Esophagus muscularis mucosa (tissue), 3 donors: ENCODE measurements at regions not wholly inside any gene's neighbourhood (a gene's known extent, or its start where the extent isn't known, plus 50 kb on each side); places are given as distances from the start of the nearest gene placed in this dataset.

Source experiments
- POLR2AphosphoS5 ChIP-seq, 2 donors: sonication (generic); formaldehyde crosslinking; IDR thresholded peaks; one replicate each; pipeline ENCODE4 v1.6.1; 2017; ENCODE audit warnings: antibody characterized with exemption in 2 of 2
- TF ChIP-seq, protein P1 (sequence below), 3 experiments: fragments of 200-600 bp in 2 of 3; fragments of 450-650 bp in 1 of 3; sonication (generic) in 2 of 3; IDR thresholded peaks; one replicate each; pipeline ENCODE4 v1.5.1; 2017 to 2019; ENCODE audit warnings: antibody characterized with exemption in 3 of 3, mild to moderate bottlenecking in 2 of 3, moderate library complexity in 1 of 3

- TF ChIP-seq, protein P1, sequence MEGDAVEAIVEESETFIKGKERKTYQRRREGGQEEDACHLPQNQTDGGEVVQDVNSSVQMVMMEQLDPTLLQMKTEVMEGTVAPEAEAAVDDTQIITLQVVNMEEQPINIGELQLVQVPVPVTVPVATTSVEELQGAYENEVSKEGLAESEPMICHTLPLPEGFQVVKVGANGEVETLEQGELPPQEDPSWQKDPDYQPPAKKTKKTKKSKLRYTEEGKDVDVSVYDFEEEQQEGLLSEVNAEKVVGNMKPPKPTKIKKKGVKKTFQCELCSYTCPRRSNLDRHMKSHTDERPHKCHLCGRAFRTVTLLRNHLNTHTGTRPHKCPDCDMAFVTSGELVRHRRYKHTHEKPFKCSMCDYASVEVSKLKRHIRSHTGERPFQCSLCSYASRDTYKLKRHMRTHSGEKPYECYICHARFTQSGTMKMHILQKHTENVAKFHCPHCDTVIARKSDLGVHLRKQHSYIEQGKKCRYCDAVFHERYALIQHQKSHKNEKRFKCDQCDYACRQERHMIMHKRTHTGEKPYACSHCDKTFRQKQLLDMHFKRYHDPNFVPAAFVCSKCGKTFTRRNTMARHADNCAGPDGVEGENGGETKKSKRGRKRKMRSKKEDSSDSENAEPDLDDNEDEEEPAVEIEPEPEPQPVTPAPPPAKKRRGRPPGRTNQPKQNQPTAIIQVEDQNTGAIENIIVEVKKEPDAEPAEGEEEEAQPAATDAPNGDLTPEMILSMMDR (IDR thresholded peaks at IDR 0.05), result no peak
- no peak for TF ChIP-seq POLR2AphosphoS5 (IDR thresholded peaks at IDR 0.05)
Measured at GRCh38 chr11:28584992-28585391, 476.8 kb downstream of the METTL15 start.
